ENCODE measurements at regions not wholly inside any gene's neighbourhood (a gene's known extent, or its start where the extent isn't known, plus 50 kb on each side); places are given as distances from the start of the nearest gene placed in this dataset.

- no peak overlapping the region for H2AFZ ChIP-seq (ENCODE audit: low read length)
- no peak overlapping the region for H3K4ac ChIP-seq (ENCODE audit: low read depth, low read length)
- no peak overlapping the region for H2AK5ac ChIP-seq (ENCODE audit: insufficient read length, low read length)
- no peaks in the 10 kb centered on the region for H3K27me3 ChIP-seq (ENCODE audit: insufficient read depth, low read length)
- H3K14ac ChIP-seq (ENCODE audit: insufficient read depth, low read length): no peak overlapping the region
- no peak overlapping the region for H4K5ac ChIP-seq (ENCODE audit: insufficient read length, low read depth, low read length)
- H3K27me3 Mint-ChIP-seq (ENCODE audit: low read depth): peaks cover 7% of the 10 kb centered on the region
- no peaks in the 10 kb centered on the region for H3K79me1 ChIP-seq (ENCODE audit: insufficient read depth, low read depth, low read length, poor library complexity, severe bottlenecking)
- no peak overlapping the region for H3K9ac ChIP-seq (ENCODE audit: extremely low read depth, insufficient read length, low read length)
- no peaks in the 10 kb centered on the region for H3K79me2 ChIP-seq (ENCODE audit: insufficient read depth, low read length)
- no peaks in the 10 kb centered on the region for H3K9me3 ChIP-seq (ENCODE audit: control insufficient read depth, low read depth, low read length)
- no peaks in the 10 kb centered on the region for H4K20me1 ChIP-seq (ENCODE audit: control insufficient read depth, insufficient read depth, insufficient read length)
- no peaks in the 10 kb centered on the region for H3K9me3 Mint-ChIP-seq
- TF ChIP-seq CTCF (conservative IDR thresholded peaks at IDR 0.05): no peak
- no CpG with 5 or more reads among the region's 3 CpGs for WGBS (ENCODE audit: extremely low coverage, insufficient read length, low lambda C conversion rate)
- H3K27ac ChIP-seq (ENCODE audit: insufficient read length, low read depth, low read length): no peak overlapping the region
- H2BK12ac ChIP-seq (ENCODE audit: insufficient read length, low read depth, low read length): no peak overlapping the region
- H3K4me2 ChIP-seq (ENCODE audit: insufficient read depth, insufficient read length, low read length): no peak overlapping the region
- no peak overlapping the region for H2BK5ac ChIP-seq (ENCODE audit: insufficient read length, low read length)
- no peak overlapping the region for H3K56ac ChIP-seq (ENCODE audit: insufficient read length, low read depth, low read length)
- H2BK120ac ChIP-seq (ENCODE audit: low read depth, low read length, poor library complexity, severe bottlenecking): no peak overlapping the region
- H3K4me3 Mint-ChIP-seq: no peak overlapping the region
- H3K18ac ChIP-seq (ENCODE audit: insufficient read length, low read depth, low read length): no peak overlapping the region
- no peaks in the 10 kb centered on the region for H3K4me1 ChIP-seq (ENCODE audit: insufficient read depth, low read length)
- H3T11ph ChIP-seq (ENCODE audit: low read length): no peak overlapping the region
- no peaks in the 10 kb centered on the region for H3K4me1 Mint-ChIP-seq
- H4K91ac ChIP-seq (ENCODE audit: insufficient read length, low read depth, low read length): no peak overlapping the region
- H3K36me3 Mint-ChIP-seq (ENCODE audit: insufficient read depth in 1 of 3, low read depth in 3 of 3): no peaks in the 10 kb centered on the region
- no peaks in the 10 kb centered on the region for H3K23me2 ChIP-seq (ENCODE audit: insufficient read length, low read depth, low read length, poor library complexity, severe bottlenecking)
- H4K8ac ChIP-seq (replicated peaks; ENCODE audit: insufficient read length, low read depth, low read length): no peak overlapping the region
- DNase-seq: no peak
- H3K23ac ChIP-seq (ENCODE audit: insufficient read length, low read depth, low read length): no peak overlapping the region
- H2BK20ac ChIP-seq (ENCODE audit: low read depth, low read length, poor library complexity, severe bottlenecking): no peak overlapping the region
- no peak overlapping the region for H2BK15ac ChIP-seq (ENCODE audit: low read depth, low read length)
- H3K27ac Mint-ChIP-seq: no peak overlapping the region
Observed at GRCh38 chr5:79872291-79872690, 118.8 kb downstream of the MTX3 start.
